C4-2B (cell line): ENCODE measurements at regions not wholly inside any gene's neighbourhood (a gene's known extent, or its start where the extent isn't known, plus 50 kb on each side); places are given as distances from the start of the nearest gene placed in this dataset.
A peak's percentile ranks its signal among the peaks of the same experiment; 100 is the strongest.

ENCODE experiments used
- H3K27ac ChIP-seq: fragments of 450-650 bp; 2 replicates; pipeline ENCODE4 v1.5.1; 2017
- ZFX ChIP-seq: fragments of 450-650 bp; IDR thresholded peaks from 2 replicates; pipeline ENCODE4 v1.6.1; 2017
- TF ChIP-seq, protein P1 (sequence below): fragments of 450-650 bp; conservative IDR thresholded peaks from 2 replicates; pipeline ENCODE4 v1.5.1; 2017; ENCODE audit warnings: mild to moderate bottlenecking

DNA sequence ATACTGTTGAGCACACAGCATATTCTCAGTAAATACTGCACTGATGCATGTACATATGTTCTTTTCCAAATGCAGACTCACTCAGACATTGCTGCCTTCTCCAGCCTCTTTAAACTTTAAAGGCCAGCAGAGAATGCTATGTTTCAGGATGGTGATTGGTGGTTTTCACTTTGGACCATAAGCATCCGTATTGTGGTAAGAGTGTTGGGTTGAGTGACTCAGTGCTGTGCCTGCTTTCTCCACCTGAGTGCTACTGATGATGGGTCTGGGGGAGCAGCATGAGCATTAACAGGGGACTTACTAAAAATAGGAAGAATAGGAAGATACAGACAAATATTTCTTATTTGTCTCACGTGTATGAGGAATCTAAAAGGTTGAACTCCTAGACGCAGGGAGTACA is 56.3 kb upstream of the ZNF92 start:
- no peak for TF ChIP-seq ZFX
- TF ChIP-seq, protein P1, sequence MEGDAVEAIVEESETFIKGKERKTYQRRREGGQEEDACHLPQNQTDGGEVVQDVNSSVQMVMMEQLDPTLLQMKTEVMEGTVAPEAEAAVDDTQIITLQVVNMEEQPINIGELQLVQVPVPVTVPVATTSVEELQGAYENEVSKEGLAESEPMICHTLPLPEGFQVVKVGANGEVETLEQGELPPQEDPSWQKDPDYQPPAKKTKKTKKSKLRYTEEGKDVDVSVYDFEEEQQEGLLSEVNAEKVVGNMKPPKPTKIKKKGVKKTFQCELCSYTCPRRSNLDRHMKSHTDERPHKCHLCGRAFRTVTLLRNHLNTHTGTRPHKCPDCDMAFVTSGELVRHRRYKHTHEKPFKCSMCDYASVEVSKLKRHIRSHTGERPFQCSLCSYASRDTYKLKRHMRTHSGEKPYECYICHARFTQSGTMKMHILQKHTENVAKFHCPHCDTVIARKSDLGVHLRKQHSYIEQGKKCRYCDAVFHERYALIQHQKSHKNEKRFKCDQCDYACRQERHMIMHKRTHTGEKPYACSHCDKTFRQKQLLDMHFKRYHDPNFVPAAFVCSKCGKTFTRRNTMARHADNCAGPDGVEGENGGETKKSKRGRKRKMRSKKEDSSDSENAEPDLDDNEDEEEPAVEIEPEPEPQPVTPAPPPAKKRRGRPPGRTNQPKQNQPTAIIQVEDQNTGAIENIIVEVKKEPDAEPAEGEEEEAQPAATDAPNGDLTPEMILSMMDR, result no peak
- no peak overlapping the region for H3K27ac ChIP-seq

DNA sequence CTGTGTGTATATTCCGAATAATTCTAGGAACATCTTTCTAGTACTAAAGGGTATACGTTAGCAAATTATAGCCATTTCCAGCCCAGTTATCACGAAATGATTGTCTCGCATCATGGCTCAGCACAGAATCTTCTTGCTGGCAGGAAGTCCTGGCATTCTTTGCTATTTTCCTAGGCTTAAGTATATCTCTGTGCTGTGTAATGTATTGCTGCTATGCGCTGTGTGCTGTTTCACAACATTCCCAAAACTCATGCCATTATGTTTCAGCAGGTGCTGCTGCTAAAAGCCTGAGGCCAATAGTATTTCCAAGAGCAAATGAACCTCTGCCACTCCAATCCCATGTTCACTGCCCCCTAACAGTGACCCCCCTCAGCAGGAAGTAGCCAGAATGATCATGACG is 62.9 kb upstream of the ZNF92 start:
- H3K27ac ChIP-seq, result no peak overlapping the region
- TF ChIP-seq ZFX, result no peak
- TF ChIP-seq, protein P1, result no peak

DNA sequence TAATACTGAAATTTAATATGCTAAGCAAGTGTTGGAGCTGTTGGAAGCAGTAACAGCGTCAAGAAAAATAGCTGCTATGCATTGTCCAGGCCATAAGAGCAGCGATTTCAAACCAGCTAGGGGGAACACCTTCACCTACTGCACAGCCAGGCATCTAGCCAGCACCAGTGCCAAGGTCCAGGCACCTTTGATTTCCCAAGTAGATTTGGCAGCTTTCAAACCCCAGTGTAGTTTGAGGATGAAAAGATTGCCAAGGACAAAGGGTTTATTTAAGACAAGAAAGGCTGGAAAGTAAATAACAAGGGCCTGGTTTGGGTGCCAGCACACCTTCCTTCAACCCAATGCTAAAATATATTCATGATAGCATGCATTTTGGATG is 65.4 kb upstream of the ZNF92 start:
- TF ChIP-seq ZFX, result no peak
- TF ChIP-seq, protein P1, result no peak
- H3K27ac ChIP-seq, result no peak overlapping the region

DNA sequence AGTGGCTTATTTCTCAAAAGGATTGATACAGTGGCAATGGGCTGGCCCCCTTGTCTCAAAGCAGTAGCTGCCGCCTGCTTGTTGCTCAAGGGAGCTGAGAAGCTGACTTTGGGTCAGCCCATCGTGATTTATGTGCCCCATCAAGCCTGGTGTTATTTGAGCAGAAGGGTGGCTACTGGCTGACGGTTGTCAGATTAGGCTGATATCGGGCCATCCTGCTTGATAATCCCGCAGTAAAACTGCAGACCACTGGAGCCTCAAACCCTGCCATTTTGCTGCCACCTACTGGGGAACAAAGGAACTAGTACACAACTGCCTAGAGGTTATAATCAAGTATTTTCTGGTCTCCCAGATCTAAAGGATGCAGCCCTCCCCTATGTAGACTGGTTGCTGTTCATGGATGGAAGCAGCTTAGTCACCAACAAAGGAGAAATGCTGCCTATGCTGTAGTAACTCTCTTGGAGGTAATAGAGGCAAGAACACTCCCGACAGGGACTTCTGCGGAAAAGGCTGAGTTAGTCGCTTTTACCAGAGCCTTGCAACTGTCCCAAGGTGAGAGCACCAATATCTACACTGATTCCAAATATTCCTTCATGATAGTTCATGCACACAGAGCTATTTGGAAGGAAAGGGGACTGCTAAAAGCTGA is 65.9 kb upstream of the ZNF92 start:
- TF ChIP-seq, protein P1, result peak; percentile 84
- no peak for TF ChIP-seq ZFX
- H3K27ac ChIP-seq, result no peak overlapping the region

DNA sequence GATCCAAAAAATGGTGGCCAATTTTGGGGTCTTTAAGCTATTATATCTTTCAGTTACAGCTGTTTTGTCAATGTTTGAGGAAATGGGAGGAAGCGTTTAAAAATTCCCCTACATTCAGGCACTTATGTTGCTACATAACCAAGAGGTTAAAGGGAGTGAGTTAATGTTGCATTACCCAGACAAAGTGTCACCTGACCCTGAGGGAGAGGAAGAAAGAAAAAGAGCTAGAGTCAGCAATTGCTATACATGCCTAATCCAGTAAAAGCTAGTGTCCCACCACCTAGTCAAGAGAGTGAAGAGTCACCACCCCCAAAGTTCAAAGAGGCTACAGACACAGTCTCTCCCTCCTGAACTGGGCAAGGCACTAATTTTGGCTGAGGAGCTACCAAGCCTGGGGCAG is 69.5 kb upstream of the ZNF92 start:
- H3K27ac ChIP-seq, result no peak overlapping the region
- no peak for TF ChIP-seq ZFX
- TF ChIP-seq, protein P1, result no peak

DNA sequence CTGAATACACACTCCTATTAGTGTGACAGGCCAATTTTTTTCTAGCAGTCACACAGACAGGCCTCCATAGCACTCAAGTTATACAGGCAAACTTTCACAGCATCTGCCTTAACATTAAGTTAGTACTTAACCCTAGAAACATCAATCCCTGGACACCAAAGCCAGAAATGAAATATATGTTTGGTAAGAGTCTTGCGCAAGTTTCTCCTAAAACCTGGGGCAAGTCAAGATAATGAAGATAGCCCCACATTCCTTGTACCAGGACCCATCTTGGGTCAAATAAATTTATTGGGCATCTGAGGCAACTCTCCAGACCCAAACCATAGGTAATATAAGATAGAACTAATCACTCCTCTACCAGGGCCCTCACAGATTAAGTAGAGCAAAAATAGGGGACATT is 70.8 kb upstream of the ZNF92 start:
- H3K27ac ChIP-seq, result no peak overlapping the region
- TF ChIP-seq, protein P1, result no peak
- TF ChIP-seq ZFX, result no peak

DNA sequence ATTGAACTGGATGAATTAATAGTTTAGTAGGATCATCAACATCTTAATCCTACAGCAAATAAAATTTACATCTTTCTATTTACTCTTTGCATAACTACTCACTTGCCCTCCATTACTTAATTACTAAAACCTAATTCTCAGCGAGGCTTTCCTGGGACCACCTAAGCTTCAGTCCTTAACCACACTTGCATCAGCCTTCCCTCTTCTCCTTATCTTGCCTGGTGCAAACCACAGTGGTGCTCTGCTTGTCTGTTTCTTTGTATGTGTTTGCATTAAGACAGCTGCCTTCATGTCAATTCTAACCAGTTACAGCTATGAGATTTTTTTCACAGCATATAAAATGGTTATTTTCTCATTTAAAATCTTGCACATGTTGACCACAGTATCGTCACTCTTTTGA is 72.6 kb upstream of the ZNF92 start:
- TF ChIP-seq, protein P1, result no peak
- TF ChIP-seq ZFX, result no peak
- H3K27ac ChIP-seq, result no peak overlapping the region
